GM19023 (cell line): ENCODE measurements at regions not wholly inside any gene's neighbourhood (a gene's known extent, or its start where the extent isn't known, plus 50 kb on each side); places are given as distances from the start of the nearest gene placed in this dataset.
"Not testable (repeated sequence)": the region's sequence is repeated elsewhere in the genome, so short reads cannot be mapped to it uniquely, and the experiment has no call there.

ENCODE experiments used
- ATAC-seq: cut with Tn5 transposase; IDR thresholded peaks from one replicate; pipeline ENCODE4 v1.9.1; 2021; ENCODE audit warnings: mild to moderate bottlenecking, moderate library complexity; ENCODE audit not compliant: unreplicated experiment

- no peak for ATAC-seq
Observed at GRCh38 chr12:89161557-89161956, 190.7 kb downstream of the DUSP6 start.

DNA sequence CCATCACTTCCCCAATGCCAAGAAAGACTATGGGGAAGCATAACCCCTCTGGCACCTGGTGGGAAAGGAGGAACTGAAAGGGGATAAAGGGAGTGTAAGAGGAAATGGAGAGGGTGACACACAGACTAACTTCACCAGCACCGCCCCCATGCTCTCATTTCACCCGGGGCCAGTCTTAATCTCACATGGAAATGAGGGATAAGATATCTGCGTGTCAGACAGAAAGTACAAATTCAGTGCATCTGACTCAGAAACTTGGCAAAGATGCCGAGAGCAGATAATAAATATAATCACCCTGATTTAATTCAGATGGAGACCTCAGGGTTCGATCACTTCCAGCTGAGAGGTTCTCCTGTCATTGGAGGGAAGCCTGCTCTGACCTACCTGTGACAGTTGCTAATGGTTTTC lies 191.6 kb downstream of the DUSP6 start:
- ATAC-seq = no peak

DNA sequence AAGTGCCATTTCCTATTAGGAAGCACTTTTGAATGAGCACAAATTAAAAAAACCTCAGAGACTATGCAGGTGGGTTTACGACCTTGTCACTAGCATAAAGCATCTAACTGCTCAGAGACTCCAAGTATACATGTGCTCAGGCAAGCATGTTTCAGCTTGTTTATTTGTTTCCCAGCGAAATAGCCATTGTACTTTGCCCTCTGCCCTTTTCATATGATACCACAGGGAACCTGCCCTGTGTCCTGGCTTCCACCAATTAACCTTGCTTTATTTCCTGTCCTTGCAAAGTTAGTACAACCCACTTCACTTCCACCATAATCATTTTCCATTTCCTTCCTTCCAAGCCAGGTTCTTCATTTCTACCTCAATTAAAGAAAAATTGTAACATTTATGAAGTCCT lies 194.9 kb downstream of the DUSP6 start:
- no peak for ATAC-seq

DNA sequence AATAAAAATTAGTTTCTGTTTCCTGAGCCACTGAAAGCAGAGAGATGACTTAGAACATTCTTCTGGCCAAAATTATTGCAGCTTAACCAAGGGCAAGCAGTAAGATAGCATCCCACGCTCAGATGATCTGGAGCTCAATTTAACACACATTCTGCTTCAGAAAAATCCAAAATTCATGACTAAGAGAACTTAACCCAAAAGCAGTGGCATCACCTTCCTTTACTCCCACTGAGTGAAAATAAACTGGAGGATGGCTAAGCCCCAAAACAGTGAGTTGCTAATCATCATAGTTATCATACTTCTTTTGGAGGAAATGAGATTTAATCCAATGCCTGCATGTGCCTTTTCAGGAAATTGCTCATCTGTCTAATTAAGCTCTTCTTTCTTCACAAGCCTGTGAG lies 195.4 kb downstream of the DUSP6 start:
- ATAC-seq = no peak

GRCh38 chr12:89156340-89156739 lies 196.0 kb downstream of the DUSP6 start:
- ATAC-seq = no peak

GRCh38 chr12:89155826-89156225 lies 196.5 kb downstream of the DUSP6 start:
- no peak for ATAC-seq

DNA sequence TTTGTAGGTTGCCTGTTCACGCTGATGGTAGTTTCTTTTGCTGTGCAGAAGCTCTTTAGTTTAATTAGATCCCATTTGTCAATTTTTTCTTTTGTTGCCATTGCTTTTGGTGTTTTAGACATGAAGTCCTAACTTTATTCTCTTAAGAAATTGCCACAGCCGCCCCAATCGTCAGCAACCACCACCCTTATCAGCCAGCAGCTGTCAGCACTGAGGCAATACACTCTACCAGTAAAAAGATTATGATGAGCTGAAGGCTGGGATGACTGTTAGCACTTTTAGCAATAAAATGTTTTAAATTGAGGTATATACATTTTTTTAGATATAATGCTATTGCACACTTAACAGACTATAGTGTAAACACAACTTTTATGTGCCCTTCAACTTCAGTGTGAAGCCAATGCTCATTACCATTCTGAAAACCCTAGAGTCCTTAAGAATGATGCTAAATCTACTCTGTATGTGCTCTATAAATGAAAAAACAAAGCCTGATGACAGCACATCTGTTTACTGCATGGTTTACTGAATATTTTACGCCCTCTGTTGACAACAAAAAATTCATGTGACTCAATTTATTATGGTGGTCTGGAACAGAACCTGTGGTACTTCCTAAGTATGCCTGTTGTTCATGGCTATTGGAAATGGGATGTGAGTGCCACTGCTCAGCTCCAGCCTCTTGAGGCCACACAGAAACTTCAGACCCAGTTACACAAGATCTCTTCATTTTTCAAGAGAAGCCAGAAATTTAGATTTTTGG lies 197.4 kb downstream of the DUSP6 start:
- ATAC-seq = no peak

DNA sequence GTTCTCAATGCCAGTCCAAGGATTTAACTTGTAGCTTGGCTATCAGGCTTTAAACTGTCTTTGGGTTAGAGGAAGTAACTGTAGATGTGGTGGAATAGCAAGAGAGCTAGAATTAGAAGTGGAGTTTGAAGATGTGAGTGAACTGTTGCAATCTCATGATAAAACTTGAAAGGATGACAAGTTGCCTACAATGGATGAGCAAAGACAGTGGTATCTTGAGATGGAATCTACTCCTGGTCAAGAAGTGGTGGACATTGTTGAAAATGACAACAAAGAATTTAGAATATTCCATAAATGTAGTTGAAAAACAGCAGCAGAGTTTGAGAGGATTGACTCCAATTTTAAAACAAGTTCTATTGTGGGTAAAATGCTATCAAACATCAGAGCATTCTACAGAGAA lies 199.0 kb downstream of the DUSP6 start:
- no peak for ATAC-seq

- ATAC-seq = no peak
Observed at GRCh38 chr12:89151536-89151935, 200.8 kb downstream of the DUSP6 start.

- ATAC-seq = not testable (repeated sequence)
Observed at GRCh38 chr12:89150789-89151188, 201.5 kb downstream of the DUSP6 start.

DNA sequence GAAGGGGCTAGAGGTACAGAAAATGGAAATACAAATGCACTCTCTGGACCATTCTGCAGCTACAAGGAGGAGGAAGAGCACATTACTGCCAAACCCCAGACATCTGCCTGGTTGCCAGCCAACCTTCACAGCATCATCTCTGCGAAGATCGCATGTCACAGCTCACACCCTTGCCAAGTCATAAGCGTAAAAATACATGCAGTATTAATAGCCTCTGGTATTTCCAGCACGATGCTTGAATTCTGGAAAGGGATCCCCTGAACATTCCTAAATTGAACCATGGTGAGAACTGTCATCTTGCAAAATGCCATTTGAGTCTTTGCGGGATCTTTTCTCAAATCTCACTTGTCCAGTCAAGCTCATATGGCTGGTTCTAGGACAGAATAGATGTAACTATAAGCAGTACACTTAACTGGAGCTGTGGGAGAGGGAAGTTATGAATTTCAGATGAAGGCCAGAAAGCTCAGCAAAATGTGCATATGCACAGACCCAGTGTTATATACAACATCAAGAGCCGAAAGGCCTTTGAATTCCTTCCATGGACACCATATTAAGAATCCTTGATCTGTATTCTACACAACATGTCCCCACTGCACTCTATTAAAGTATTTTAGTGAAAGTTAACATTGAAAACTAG lies 211.6 kb downstream of the DUSP6 start:
- no peak for ATAC-seq

DNA sequence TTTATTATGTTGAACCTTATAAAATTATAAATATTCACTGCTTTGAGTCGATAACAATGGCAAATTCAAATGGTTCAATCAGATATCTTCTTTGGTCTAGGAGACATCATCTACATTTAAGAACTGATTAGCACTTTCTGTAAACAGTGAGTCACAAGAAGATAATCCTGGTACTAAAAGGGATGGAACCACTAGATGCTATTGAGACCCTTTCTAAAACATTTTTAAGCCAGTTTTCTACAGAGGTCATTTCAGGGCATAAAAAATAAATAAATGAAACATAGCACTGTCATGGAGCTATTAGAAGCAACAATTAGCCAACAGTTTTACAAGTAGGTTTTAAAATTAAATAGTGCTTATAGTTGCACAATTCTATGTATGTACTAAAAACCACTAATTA lies 212.2 kb downstream of the DUSP6 start:
- no peak for ATAC-seq

DNA sequence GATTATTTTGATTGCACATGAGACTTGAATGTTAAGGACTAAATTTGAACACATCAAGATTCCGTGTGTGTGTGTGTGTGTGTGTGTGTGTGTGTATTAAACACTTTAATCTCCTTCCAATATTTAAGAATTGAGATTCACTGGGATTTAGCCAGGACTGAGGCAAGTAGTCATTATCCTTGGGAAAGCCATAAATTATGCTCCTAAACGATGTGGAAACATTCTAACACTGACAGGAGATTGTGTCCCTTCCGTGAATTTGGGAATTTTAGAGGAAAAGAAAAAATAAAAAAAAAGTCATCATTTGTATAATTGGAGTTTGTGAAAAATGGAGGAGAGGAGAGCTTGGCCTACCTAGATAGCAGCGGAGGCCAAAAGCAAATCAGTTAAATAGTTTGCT lies 212.9 kb downstream of the DUSP6 start:
- ATAC-seq = no peak

DNA sequence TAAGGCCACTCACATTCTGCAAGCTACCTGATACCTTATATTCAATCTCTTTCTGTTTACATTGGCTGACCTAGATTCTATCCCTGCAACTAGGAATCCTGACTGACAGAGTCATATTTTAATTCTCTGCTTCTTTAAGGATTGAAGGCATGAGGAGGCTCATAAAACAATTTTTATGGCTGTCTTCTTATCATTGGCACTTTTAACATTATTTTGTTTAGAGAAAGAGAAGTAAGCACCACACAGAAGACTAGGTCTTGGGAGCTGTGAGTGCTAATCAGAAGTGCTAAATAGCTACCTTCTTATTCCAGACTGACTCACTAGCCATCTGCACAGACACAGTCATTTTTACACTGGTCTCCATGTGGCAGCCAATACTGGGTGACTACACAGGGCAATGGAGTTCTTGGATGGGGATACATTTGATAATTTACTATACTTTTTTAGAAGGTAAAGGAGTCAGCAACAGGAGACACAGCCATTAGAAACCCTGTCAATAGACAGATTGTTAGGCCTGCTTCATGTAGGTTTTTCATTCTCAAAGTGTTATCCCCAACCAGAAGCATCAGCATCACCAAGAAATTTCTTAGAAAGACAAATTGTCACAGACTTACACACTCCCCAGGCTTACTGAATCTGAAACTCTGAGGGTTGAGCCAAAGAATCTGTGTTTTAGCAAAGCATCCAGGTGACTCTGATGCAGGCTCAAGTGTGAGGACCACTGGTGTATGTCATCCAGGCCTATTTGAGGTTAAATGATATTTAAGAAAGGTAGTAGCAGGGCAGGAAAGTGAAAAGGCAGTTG lies 214.1 kb downstream of the DUSP6 start:
- ATAC-seq = no peak

DNA sequence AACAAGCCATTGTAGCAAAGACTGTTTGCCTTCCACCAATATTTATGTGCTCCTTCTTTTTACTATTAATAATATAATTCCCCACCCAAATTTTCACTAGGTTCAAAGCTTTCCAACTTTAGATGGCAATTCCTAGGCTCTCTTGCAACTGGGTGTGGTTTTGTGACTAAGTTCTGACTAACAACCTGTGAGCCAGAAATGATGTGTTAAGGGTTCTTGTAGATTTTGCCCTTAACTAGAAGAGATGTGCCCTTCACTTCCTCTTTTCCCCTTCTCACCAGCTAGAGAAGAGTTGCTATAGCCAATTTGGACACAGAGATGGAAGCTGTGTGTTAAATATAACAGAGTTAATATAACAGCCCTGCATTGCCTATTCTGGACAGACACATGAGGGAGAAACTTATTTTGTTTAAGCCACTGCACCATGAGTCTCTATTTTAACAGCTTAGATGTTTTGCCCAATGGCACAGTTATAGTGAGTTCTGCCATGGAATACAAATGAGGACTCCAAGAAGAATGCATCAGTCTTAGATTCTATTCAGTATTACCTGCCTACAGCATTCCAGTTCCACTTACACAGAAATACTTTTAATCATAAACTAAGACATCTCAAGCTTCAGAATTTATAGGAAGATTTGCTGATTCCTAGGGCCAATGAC lies 216.2 kb downstream of the DUSP6 start:
- no peak for ATAC-seq

- ATAC-seq = no peak
Observed at GRCh38 chr12:89134213-89134770, 218.0 kb downstream of the DUSP6 start.

DNA sequence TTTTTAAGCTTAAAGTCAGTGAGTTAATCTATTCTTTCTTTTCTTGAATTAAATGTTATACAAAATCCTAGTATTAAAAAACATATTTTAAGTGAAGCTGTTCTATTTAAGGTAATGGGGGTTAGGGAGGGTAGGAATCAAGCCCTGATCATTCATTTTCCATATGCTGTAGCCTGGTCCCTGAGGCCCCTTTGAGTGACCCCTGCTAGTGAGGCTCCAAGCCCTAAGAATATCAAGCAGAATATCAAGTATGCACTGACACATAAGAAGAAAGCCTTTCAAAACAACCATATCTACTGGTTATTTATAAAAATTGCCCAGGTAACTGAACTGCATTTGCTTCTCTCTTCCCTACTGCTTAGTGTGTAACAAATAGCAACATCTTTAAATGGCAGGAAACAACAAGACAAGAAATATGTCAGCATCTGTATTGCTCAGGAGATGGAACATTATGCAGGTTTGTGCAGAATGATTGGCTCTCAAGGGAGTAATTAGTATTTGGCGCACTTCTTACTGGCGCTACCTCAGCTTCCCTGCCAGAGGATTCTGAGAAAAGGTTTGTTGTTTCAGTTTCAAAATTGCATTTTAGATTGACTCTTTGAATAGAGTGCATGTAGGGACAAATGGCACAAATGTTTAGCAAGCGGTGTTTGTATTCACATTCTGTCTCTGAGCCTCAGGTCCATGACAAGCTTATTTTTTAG lies 223.0 kb downstream of the DUSP6 start:
- ATAC-seq = no peak

DNA sequence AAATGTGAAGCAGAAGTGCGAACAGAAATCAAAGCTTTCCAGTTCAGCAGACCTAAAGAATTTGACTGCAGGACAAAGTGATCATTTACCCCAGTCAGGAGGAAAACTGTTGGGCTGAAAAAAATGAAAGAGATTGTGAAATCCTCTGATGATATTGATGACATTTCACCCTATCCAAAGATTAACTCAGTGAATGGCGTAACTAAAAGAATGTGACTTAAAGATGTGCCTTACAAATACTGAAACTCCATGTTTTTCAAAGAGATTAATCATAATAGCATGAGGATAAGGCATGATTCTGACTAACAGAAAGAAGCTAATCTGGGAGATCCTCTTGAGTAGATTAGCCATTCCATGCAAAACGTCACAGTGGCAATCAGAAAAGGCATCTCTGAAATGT lies 225.6 kb downstream of the DUSP6 start:
- ATAC-seq = no peak

GRCh38 chr12:89122852-89123251 lies 229.4 kb downstream of the DUSP6 start:
- no peak for ATAC-seq

- ATAC-seq = no peak
Observed at GRCh38 chr12:89117448-89118034, 234.8 kb downstream of the DUSP6 start.
